ENCODE measurements at regions not wholly inside any gene's neighbourhood (a gene's known extent, or its start where the extent isn't known, plus 50 kb on each side); places are given as distances from the start of the nearest gene placed in this dataset.

DNA sequence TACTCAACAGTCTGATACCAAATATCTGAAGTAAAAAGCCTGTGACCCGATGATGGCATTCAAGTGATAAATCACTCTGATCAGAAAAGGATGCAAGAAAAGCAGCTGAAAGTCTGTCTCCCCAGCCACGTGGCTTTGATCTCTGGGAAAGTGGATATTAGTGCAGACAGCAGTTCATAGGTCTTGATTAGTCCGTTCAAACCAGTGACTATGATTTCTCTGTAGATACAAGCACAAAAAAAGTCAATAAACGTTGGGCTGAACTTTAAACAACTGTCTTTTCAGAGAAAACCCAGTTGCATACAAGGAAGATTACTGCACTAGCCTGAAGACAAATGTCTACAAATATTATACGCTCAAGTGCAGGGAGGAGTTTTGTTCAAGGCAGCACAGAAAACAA, 107.7 kb upstream of the CDC42EP3 start:
- H2AFZ ChIP-seq (ENCODE audit: low read length) = no peak overlapping the region
- H3K9me2 ChIP-seq (replicated peaks; ENCODE audit: low read depth, low read length) = no peaks in the 10 kb centered on the region
- no peaks in the 10 kb centered on the region for H4K20me1 ChIP-seq (ENCODE audit: insufficient read depth, low read length, poor library complexity, severe bottlenecking)
- H3K79me2 ChIP-seq (ENCODE audit: insufficient read depth, low read length) = no peaks in the 10 kb centered on the region
- H3K4me1 ChIP-seq (ENCODE audit: insufficient read depth, low read length, poor library complexity, severe bottlenecking) = peaks cover 15% of the 10 kb centered on the region
- H3K4me3 ChIP-seq (ENCODE audit: low read length, poor library complexity, severe bottlenecking) = no peak overlapping the region
- H3K4me2 ChIP-seq (ENCODE audit: low read depth, low read length, poor library complexity, severe bottlenecking) = no peak overlapping the region
- H3K9ac ChIP-seq (ENCODE audit: low read depth, low read length, poor library complexity, severe bottlenecking) = no peak overlapping the region
- H3K36me3 ChIP-seq (ENCODE audit: insufficient read depth, low read length) = no peaks in the 10 kb centered on the region
- H3K27me3 ChIP-seq (ENCODE audit: insufficient read depth, low read length, poor library complexity, severe bottlenecking) = no peaks in the 10 kb centered on the region
- no peaks in the 10 kb centered on the region for H3K9me3 ChIP-seq (ENCODE audit: insufficient read depth, low read depth, low read length)
- no peaks in the 10 kb centered on the region for H3F3A ChIP-seq (ENCODE audit: low read depth)
- TF ChIP-seq EZH2phosphoT487 (IDR thresholded peaks at IDR 0.05; ENCODE audit: borderline replicate concordance) = no peak
- TF ChIP-seq, protein P1, sequence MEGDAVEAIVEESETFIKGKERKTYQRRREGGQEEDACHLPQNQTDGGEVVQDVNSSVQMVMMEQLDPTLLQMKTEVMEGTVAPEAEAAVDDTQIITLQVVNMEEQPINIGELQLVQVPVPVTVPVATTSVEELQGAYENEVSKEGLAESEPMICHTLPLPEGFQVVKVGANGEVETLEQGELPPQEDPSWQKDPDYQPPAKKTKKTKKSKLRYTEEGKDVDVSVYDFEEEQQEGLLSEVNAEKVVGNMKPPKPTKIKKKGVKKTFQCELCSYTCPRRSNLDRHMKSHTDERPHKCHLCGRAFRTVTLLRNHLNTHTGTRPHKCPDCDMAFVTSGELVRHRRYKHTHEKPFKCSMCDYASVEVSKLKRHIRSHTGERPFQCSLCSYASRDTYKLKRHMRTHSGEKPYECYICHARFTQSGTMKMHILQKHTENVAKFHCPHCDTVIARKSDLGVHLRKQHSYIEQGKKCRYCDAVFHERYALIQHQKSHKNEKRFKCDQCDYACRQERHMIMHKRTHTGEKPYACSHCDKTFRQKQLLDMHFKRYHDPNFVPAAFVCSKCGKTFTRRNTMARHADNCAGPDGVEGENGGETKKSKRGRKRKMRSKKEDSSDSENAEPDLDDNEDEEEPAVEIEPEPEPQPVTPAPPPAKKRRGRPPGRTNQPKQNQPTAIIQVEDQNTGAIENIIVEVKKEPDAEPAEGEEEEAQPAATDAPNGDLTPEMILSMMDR (conservative IDR thresholded peaks at IDR 0.05; ENCODE audit: low read length) = no peak

DNA sequence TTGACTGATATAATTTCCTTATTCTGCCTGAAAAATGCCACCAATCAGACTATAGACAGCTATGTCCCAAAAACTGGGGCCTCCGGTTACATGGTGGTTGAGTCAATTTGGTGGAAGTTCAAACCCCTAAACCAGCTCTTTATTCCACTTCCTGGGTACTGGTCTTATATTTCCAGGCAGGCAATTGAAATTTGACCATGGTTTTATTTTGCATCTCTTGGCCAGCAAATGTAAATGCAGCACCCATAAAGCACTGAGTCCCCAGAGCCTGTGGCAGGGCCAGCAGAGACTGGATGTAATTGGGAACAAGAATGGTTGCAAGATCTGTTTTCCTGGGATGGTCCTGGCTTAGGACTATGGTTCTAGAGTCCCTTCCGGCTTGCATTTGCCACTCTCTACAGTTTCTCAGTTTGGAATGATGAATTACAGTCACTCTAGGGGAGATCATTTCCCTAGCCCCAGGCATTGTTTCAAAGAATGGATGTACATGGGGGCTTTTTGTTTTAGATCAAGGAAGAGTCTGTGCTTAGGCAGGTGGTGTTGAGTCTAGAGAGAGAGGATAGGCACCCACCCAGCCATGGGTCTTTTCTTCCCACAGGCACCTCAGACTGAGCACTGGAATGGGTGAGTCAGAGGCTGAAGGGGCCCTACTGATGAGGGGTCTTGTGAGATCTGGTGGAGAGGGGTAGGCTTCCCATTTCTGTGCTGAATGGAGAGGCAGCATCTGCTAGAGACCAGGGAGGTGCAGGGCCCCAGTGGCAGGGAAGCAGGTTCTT, 108.4 kb upstream of the CDC42EP3 start:
- Histone ChIP-seq H3K79me2 (ENCODE audit: insufficient read depth, low read length) (no peaks in the 10 kb centered on the region), H3K36me3 (ENCODE audit: insufficient read depth, low read length) (no peaks in the 10 kb centered on the region), H3K4me2 (ENCODE audit: low read depth, low read length, poor library complexity, severe bottlenecking) (no peak overlapping the region), H4K20me1 (ENCODE audit: insufficient read depth, low read length, poor library complexity, severe bottlenecking) (no peaks in the 10 kb centered on the region), H2AFZ (ENCODE audit: low read length) (no peak overlapping the region), H3K9me2 (replicated peaks; ENCODE audit: low read depth, low read length) (no peaks in the 10 kb centered on the region), H3K27me3 (ENCODE audit: insufficient read depth, low read length, poor library complexity, severe bottlenecking) (no peaks in the 10 kb centered on the region), H3K9ac (ENCODE audit: low read depth, low read length, poor library complexity, severe bottlenecking) (no peak overlapping the region), H3K4me3 (ENCODE audit: low read length, poor library complexity, severe bottlenecking) (no peak overlapping the region), H3K4me1 (ENCODE audit: insufficient read depth, low read length, poor library complexity, severe bottlenecking) (peaks cover 15% of the 10 kb centered on the region), H3K9me3 (ENCODE audit: insufficient read depth, low read depth, low read length) (no peaks in the 10 kb centered on the region), H3F3A (ENCODE audit: low read depth) (no peaks in the 10 kb centered on the region)
- TF ChIP-seq, protein P1 (conservative IDR thresholded peaks at IDR 0.05; ENCODE audit: low read length) = no peak
- no peak for TF ChIP-seq EZH2phosphoT487 (IDR thresholded peaks at IDR 0.05; ENCODE audit: borderline replicate concordance)

DNA sequence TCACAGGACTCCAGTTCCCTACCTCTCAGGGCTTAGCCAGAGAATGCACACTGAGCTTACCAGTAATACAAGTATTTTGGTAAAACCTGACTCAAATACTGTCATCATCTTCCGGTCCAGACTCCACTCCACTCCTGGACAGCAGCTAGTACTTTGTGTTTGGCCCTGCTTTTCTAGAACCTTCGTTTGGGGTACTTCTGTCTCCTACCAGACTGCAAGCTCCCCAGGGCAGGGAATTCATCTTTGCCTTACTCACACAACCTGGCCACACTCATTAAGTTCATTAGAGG, 108.9 kb upstream of the CDC42EP3 start:
- H3K9me3 ChIP-seq (ENCODE audit: insufficient read depth, low read depth, low read length) = no peaks in the 10 kb centered on the region
- TF ChIP-seq, protein P1 (conservative IDR thresholded peaks at IDR 0.05; ENCODE audit: low read length) = no peak
- no peak for TF ChIP-seq EZH2phosphoT487 (IDR thresholded peaks at IDR 0.05; ENCODE audit: borderline replicate concordance)
- no peak overlapping the region for H2AFZ ChIP-seq (ENCODE audit: low read length)
- no peaks in the 10 kb centered on the region for H3K79me2 ChIP-seq (ENCODE audit: insufficient read depth, low read length)
- no peaks in the 10 kb centered on the region for H3F3A ChIP-seq (ENCODE audit: low read depth)
- no peaks in the 10 kb centered on the region for H3K27me3 ChIP-seq (ENCODE audit: insufficient read depth, low read length, poor library complexity, severe bottlenecking)
- H3K4me1 ChIP-seq (ENCODE audit: insufficient read depth, low read length, poor library complexity, severe bottlenecking) = peaks cover 15% of the 10 kb centered on the region
- H3K9ac ChIP-seq (ENCODE audit: low read depth, low read length, poor library complexity, severe bottlenecking) = no peak overlapping the region
- H3K36me3 ChIP-seq (ENCODE audit: insufficient read depth, low read length) = no peaks in the 10 kb centered on the region
- H3K4me2 ChIP-seq (ENCODE audit: low read depth, low read length, poor library complexity, severe bottlenecking) = no peak overlapping the region
- H3K9me2 ChIP-seq (replicated peaks; ENCODE audit: low read depth, low read length) = no peaks in the 10 kb centered on the region
- H3K4me3 ChIP-seq (ENCODE audit: low read length, poor library complexity, severe bottlenecking) = no peak overlapping the region
- H4K20me1 ChIP-seq (ENCODE audit: insufficient read depth, low read length, poor library complexity, severe bottlenecking) = no peaks in the 10 kb centered on the region

Data from Loucy (cell line).